OCI-LY1 (cell line): ENCODE measurements at regions not wholly inside any gene's neighbourhood (a gene's known extent, or its start where the extent isn't known, plus 50 kb on each side); places are given as distances from the start of the nearest gene placed in this dataset.

Experiments
- EZH2 ChIP-seq: fragments of 200-600 bp; sonication (generic), shearing (Covaris generic); IDR thresholded peaks from 2 replicates; pipeline ENCODE4 v1.8.0; 2017; ENCODE audit warnings: borderline replicate concordance, mixed run types, mild to moderate bottlenecking, antibody characterized with exemption, low read length, moderate library complexity, mixed read lengths
- TF ChIP-seq, protein P1 (sequence below): fragments of 200-600 bp; sonication (generic), shearing (Covaris generic); IDR thresholded peaks from 2 replicates; pipeline ENCODE4 v1.5.1; 2017; ENCODE audit warnings: mild to moderate bottlenecking, antibody characterized with exemption, low read length, moderate library complexity, mixed read lengths

DNA sequence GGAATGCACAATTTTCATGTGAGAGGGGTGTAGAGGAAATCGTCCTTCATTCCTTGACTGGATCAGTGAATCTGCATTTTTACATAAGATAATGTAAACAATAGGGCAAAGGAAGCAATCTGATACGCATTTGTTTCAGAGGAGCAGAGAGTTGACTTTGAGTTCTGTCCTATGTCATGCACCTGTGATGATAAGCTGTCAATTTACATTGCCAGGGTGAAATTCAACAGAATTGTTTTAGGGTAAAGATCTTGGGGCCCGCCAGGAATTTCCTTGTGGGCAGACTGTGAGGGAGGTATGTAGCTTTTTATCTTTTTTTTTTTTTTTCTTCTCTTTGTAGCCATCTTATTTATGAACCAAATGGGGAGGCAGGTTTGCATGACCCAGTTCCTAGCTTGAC lies 58.3 kb upstream of the LARP1 start:
- TF ChIP-seq, protein P1, sequence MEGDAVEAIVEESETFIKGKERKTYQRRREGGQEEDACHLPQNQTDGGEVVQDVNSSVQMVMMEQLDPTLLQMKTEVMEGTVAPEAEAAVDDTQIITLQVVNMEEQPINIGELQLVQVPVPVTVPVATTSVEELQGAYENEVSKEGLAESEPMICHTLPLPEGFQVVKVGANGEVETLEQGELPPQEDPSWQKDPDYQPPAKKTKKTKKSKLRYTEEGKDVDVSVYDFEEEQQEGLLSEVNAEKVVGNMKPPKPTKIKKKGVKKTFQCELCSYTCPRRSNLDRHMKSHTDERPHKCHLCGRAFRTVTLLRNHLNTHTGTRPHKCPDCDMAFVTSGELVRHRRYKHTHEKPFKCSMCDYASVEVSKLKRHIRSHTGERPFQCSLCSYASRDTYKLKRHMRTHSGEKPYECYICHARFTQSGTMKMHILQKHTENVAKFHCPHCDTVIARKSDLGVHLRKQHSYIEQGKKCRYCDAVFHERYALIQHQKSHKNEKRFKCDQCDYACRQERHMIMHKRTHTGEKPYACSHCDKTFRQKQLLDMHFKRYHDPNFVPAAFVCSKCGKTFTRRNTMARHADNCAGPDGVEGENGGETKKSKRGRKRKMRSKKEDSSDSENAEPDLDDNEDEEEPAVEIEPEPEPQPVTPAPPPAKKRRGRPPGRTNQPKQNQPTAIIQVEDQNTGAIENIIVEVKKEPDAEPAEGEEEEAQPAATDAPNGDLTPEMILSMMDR, result no peak
- no peak for TF ChIP-seq EZH2
